GM12872 (cell line): ENCODE measurements at regions not wholly inside any gene's neighbourhood (a gene's known extent, or its start where the extent isn't known, plus 50 kb on each side); places are given as distances from the start of the nearest gene placed in this dataset.

ENCODE experiments used
- CTCF ChIP-seq: IDR thresholded peaks from 3 replicates; pipeline ENCODE4 v1.5.1; 2011; ENCODE audit warnings: low read depth, mild to moderate bottlenecking, low read length, moderate library complexity; ENCODE audit not compliant: insufficient read depth

GRCh38 chr22:46062232-46062615 is 85.3 kb upstream of the WNT7B start:
- TF ChIP-seq CTCF, result no peak

- TF ChIP-seq CTCF, result no peak
Observed at GRCh38 chr22:46062971-46063631, 86.1 kb upstream of the WNT7B start.

- no peak for TF ChIP-seq CTCF
Observed at GRCh38 chr22:46063846-46064227, 86.5 kb upstream of the PPARA start.

- TF ChIP-seq CTCF, result no peak
Observed at GRCh38 chr22:46064228-46064965, 85.9 kb upstream of the PPARA start.

- TF ChIP-seq CTCF, result no peak
Observed at GRCh38 chr22:46064966-46065666, 85.2 kb upstream of the PPARA start.

- TF ChIP-seq CTCF, result no peak
Observed at GRCh38 chr22:46065691-46066454, 84.5 kb upstream of the PPARA start.

- TF ChIP-seq CTCF, result no peak
Observed at GRCh38 chr22:46066691-46067090, 83.6 kb upstream of the PPARA start.
